Mammary epithelial cell (primary cell): ENCODE measurements at regions not wholly inside any gene's neighbourhood (a gene's known extent, or its start where the extent isn't known, plus 50 kb on each side); places are given as distances from the start of the nearest gene placed in this dataset.

Source experiments
- CTCF ChIP-seq, 2 donors: IDR thresholded peaks in 1 of 2; conservative IDR thresholded peaks in 1 of 2; 2 replicates each; pipeline ENCODE4 v1.5.1; 2011 to 2012; ENCODE audit warnings: inconsistent platforms in 2 of 2, low read length in 2 of 2, mild to moderate bottlenecking in 2 of 2, control low read depth in 1 of 2, low read depth in 1 of 2; ENCODE audit not compliant: insufficient read depth in 1 of 2; ENCODE audit errors: extremely low read depth in 1 of 2
- EZH2 ChIP-seq: IDR thresholded peaks from 2 replicates; pipeline ENCODE4 v1.6.1; 2012; ENCODE audit warnings: low read length, inconsistent platforms, borderline replicate concordance

GRCh38 chr13:112185466-112185865 is 118.5 kb downstream of the SOX1 start:
- TF ChIP-seq CTCF (conservative IDR thresholded peaks at IDR 0.05 in 1 of 2, IDR thresholded peaks at IDR 0.05 in 1 of 2; ENCODE audit: extremely low read depth in 1 of 2, insufficient read depth in 1 of 2, low read depth in 1 of 2, low read length in 2 of 2): no peak
- TF ChIP-seq EZH2: no peak
